Pulmonary artery endothelial cell (primary cell): ENCODE measurements at regions not wholly inside any gene's neighbourhood (a gene's known extent, or its start where the extent isn't known, plus 50 kb on each side); places are given as distances from the start of the nearest gene placed in this dataset.
"Not testable (repeated sequence)": the region's sequence is repeated elsewhere in the genome, so short reads cannot be mapped to it uniquely, and the experiment has no call there.

ENCODE experiments used
- DNase-seq: peaks from one replicate; pipeline ENCODE4 v3.0.0-alpha.2; 2011; ENCODE audit warnings: low read depth, low spot score

GRCh38 chr14:71327691-71328090, 420.4 kb downstream of the PCNX1 start:
- no peak for DNase-seq

GRCh38 chr14:71328183-71328582, 420.9 kb downstream of the PCNX1 start:
- no peak for DNase-seq

- DNase-seq = no peak
Observed at GRCh38 chr14:71328954-71329353, 421.7 kb downstream of the PCNX1 start.

DNA sequence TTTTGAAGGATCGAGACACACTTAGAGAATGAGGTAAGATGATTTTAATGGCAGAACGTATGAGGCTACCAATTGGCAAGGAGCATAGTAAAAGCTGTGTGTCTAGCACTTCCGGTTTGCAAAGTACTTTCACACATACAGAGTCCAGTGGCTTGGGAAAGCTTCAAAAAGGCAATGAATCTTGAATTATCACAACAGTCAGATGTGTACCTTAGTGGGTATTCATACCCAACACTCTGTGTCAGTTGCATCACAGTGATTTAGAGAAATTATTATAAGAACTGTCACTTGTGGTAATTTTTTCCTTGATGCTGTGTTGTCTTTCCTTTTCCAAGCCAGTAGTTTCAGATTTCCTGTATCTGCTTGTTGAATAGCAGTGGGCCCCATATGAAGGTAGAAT, 424.1 kb downstream of the PCNX1 start:
- DNase-seq = no peak

GRCh38 chr14:71332476-71332875, 425.2 kb downstream of the PCNX1 start:
- no peak for DNase-seq

GRCh38 chr14:71333705-71334104, 426.4 kb downstream of the PCNX1 start:
- DNase-seq = no peak

- no peak for DNase-seq
Observed at GRCh38 chr14:71336489-71337192, 429.4 kb downstream of the PCNX1 start.

DNA sequence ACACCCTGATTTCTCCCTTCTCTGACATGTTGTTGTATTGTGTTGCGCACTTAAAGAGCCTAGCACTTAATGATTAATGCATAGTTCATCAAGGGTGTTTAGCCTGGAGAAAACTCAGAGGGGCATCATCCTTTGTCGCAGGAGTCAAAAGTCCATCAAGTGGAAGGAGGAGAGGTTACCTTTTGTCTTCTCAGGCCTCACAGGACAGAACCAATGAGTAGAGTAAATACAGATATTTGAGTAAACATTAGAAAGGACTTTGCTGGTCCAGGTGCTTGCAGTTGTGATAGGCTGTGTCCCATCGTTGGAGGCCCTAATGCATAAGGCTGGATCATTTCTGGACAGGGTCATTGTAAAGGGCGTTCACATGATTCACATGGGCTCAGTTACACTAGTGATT, 430.9 kb downstream of the PCNX1 start:
- no peak for DNase-seq

DNA sequence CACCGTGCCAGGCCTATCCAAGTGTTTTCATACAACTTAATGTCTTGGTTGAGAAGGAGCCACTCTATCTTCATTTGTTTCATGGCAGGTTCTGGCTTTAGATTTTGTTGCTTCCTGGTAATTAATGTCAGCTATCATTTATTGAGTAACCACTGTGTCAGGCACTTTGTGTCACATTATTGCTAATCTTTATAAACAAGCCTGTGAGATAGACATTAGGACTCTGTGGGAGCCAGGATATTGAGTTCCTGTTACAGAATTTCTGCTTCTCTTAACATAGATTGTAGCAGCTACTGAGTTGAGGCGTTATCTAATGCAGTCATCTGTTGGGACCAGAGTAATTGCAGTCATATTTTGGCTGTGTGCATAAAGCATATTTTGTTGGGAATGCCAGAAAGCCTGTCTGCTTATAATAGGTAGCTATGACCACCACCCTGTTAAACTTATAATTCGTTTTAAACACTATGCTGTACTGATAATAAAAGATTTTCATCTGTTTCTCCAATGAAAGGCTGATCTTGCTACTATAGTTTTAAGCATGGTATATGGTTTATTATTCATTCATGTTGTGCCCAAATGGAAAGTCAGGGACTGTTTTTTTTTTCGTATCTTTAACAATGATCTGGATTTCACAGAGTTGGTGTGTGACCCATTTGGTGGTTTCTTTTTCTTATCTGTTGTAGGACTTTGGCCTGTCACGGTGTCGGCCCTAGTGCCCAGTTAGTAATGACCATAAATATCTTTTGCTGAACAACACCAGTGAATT, 432.6 kb downstream of the PCNX1 start:
- no peak for DNase-seq

GRCh38 chr14:71341156-71341555, 433.9 kb downstream of the PCNX1 start:
- no peak for DNase-seq

DNA sequence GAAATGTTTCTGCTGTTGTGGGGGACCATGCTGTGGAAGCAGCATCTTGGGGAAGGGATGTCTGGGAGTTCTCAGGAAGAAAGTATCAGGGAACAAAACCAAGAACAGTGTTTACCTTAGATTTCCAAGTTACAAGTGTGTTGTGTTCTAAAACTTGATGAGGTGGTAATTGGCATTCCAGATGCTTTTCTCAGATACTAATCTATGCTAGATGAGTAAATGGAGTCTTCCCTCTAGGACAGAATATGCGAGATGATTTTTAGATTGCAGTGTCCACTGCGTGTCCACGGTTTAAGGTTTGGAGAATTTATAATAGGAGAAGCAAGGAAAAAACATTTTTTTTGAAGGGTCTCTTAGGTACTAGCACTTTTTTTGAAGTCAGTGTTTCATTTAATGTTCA, 436.5 kb downstream of the PCNX1 start:
- no peak for DNase-seq

DNA sequence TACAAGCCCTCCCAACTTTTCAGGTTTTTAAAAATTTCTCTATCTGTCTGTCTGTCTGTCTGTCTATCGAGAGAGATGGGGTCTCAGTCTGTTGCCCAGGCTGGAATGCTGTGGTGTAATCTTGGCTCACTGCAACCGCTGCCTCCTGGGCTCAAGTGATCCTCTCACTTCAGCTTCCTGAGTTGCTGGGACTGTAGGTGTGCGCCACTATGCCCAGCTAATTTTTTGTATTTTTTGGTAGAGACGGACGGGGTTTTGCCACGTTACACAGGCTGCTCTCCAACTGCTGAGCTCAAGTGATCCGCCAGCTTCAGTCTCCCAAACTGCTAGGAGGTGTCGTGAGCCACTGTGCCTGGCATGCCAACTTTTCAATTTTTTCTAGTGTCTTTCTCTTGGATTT, 437.2 kb downstream of the PCNX1 start:
- DNase-seq = no peak

- no peak for DNase-seq
Observed at GRCh38 chr14:71346685-71347084, 439.4 kb downstream of the PCNX1 start.

DNA sequence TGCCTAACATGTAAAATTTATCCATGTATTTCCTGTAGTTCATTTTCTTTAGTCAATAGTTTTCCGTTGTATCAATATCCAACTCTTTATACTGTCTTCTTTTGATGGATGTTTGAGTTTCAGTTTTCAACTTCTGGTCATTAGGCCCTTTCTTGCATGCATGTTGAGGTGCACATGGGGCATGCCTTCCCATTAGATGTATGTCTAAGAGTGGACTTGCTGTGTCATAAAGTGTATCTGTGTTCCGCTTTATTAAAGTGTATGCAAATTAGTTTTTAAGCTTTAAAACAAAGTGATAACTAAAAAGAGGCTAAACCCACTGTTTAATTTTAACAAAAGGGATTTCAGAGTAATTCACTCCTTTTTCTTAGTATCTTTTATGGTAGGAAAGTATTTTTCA, 441.1 kb downstream of the PCNX1 start:
- no peak for DNase-seq

DNA sequence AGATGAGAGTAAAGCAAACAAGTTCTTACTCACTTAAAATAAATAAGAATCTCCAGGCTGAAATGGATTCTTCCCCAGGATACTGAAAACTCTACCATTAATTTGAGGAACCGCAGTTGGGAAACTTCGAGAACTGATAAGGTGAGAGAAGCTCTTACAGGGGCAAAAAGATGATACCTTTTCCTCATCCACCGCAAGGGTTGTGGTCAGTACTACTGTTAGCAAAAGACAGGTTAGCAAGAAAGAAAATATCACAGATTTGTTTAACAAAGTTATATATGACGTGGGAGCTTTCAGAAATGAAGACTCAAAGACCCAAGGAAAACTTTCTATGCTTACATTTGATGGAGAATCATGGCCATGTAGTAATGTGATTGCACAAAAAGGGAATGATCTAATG, 441.6 kb downstream of the PCNX1 start:
- DNase-seq = no peak

DNA sequence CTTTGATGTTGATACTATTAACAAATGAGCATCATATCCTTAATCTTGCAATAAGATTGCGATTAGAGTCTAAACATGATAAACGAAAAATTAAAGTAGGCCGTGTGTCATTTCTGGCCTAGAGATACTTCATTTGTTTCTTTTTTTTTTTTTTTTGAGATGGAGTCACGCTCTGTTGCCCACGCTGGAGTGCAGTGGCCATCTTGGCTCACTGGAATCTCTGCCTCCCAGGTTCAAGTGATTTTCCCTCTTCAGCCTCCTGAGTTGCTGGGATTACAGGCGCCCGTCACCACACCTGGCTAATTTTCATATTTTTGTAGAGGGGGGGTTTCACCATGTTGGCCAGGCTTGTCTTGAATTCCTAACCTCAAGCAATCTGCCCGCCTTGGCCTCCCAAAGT, 446.9 kb downstream of the PCNX1 start:
- DNase-seq = no peak

DNA sequence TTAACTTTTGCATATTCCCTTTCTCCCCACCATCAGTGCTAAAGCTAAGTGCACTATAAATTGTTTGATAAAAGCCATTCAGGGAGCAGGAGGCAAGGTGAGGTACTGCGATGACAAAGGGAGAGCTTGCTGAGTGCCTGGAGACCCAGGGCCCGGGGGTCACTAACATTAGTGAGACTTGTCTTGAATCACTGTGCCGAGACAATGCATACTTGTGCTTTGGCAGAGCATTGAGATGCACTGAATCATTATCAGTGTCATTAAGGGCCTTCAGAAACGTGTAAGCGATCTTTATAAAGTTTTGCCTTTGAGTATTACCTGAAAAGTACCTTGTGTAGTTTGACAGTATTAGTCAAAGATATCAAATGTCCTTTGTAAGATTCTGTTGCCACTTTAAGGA, 447.5 kb downstream of the PCNX1 start:
- DNase-seq = no peak

GRCh38 chr14:71355324-71356201, 448.3 kb downstream of the PCNX1 start:
- no peak for DNase-seq

DNA sequence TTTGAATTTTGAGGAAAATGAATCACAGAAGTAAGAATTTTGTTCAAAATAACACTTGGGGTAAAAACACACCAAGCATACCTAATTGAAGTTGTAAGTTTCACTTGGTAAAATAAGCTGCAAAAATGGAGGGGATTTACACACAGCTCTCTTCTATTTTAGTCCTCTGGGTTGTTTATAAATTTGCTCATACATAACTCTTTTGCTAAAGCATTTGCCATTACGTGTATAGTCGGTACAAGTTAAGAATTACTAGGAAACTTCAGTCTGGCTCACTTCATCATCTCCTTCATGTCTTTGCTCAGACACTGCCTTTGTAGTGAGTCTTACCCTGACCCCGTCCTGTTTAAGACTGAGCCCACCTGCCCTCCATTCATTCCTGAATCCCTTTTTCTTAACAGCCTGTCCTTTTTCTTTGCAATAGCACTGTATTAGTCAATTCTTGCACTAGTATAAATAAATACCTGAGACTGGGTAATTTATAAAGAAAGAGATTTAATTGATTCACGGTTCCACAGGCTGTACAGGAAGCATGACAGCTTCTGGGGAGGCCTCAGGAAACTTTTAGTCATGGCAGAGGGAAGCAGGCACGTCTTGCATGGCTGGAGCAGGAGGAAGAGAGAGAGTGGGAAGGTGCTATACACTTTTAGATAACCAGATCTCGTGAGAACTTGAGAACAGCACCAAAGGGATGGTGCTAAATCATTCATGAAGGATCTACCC, 451.1 kb downstream of the PCNX1 start:
- no peak for DNase-seq

- DNase-seq = not testable (repeated sequence)
Observed at GRCh38 chr14:71358932-71359421, 451.7 kb downstream of the PCNX1 start.

DNA sequence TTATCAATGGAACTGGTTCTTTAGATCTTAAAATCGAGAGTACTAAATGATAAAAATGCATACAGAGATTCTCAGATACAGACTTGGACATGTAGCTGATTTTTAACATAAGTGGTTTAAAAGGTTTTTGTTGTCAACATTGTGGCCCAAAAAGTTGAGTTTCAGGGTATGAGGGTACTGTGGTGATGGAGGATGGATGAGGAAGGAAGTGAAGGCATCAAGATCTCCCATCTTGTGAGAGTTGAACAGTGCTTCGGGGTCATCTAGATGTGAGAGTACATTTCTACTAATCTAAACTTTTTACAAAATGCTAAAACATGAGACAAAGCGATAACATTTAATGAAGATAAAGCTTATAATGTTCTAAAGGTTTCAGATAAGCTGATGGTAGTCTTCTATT, 452.6 kb downstream of the PCNX1 start:
- DNase-seq = no peak
